SK-N-SH (cell line): ENCODE measurements at regions not wholly inside any gene's neighbourhood (a gene's known extent, or its start where the extent isn't known, plus 50 kb on each side); places are given as distances from the start of the nearest gene placed in this dataset.

ENCODE experiments used
- CTCF ChIA-PET: fragments of 300-600, 350-600 bp; formaldehyde crosslinking; extraction: SDS; loops from one replicate; lab custom pipeline; 2021; lab: Yijun Ruan, JAX
- POLR2A ChIA-PET: fragments of 350-600 bp; sonication (Branson Sonifier 250); formaldehyde crosslinking; extraction: SDS; loops from one replicate; lab custom pipeline; 2020; ENCODE audit warnings: antibody characterized with exemption, inconsistent platforms; lab: Yijun Ruan, JAX
- DNase-seq: peaks from one replicate; pipeline ENCODE4 v3.0.0; 2012
- H2AFZ ChIP-seq: fragments of 200-600 bp; sonication (generic); 2 replicates; pipeline ENCODE4 v1.8.1; 2016; ENCODE audit warnings: antibody characterized with exemption, mild to moderate bottlenecking, low read depth
- H3F3A ChIP-seq: fragments of 200-600 bp; sonication (generic); replicated peaks from 2 replicates; pipeline ENCODE3; 2016; ENCODE audit warnings: antibody characterized with exemption, mild to moderate bottlenecking; ENCODE audit not compliant: insufficient read depth
- H3K27ac ChIP-seq, 2 experiments: fragments of 200-500 bp in 1 of 2; fragments of 200-600 bp in 1 of 2; sonication (Bioruptor generic) in 1 of 2; sonication (generic), shearing (Covaris generic) in 1 of 2; 2 replicates each; pipeline versions ENCODE4 v1.5.1 to v1.6.1; 2014 to 2016; ENCODE audit warnings: low read depth in 2 of 2, inconsistent platforms in 1 of 2, low read length in 1 of 2, mild to moderate bottlenecking in 1 of 2, mixed read lengths in 1 of 2
- H3K27me3 ChIP-seq: fragments of 200-600 bp; sonication (generic), shearing (Covaris generic); 2 replicates; pipeline ENCODE4 v1.6.1; 2016; ENCODE audit warnings: mixed run types; ENCODE audit not compliant: insufficient read depth
- H3K36me3 ChIP-seq, 2 experiments: fragments of 200-500 bp in 1 of 2; fragments of 200-600 bp in 1 of 2; sonication (Bioruptor generic) in 1 of 2; sonication (generic) in 1 of 2; replicated peaks in 1 of 2; 2 replicates each; pipeline versions ENCODE3 to v1.5.1; 2014 to 2016; ENCODE audit warnings: low read length in 1 of 2, mild to moderate bottlenecking in 1 of 2; ENCODE audit not compliant: insufficient read depth in 2 of 2, control insufficient read depth in 1 of 2
- H3K4me1 ChIP-seq, 2 experiments: fragments of 200-500 bp in 1 of 2; fragments of 200-600 bp in 1 of 2; sonication (Bioruptor generic) in 1 of 2; sonication (generic), shearing (Covaris generic) in 1 of 2; 2 replicates each; pipeline versions ENCODE4 v1.5.1 to v1.6.1; 2014 to 2016; ENCODE audit warnings: low read depth in 1 of 2, low read length in 1 of 2, mixed run types in 1 of 2; ENCODE audit not compliant: insufficient read depth in 2 of 2, control insufficient read depth in 1 of 2
- H3K4me2 ChIP-seq: fragments of 200-600 bp; sonication (generic), shearing (Covaris generic); 2 replicates; pipeline ENCODE4 v1.6.1; 2017; ENCODE audit warnings: mixed run types
- H3K4me3 ChIP-seq, 2 experiments: fragments of 200-500 bp in 1 of 2; fragments of 200-600 bp in 1 of 2; sonication (Bioruptor generic) in 1 of 2; sonication (generic), shearing (Covaris generic) in 1 of 2; 2 replicates each; pipeline versions ENCODE4 v1.5.1 to v1.8.1; 2014 to 2016; ENCODE audit warnings: low read depth in 2 of 2, inconsistent platforms in 1 of 2, low read length in 1 of 2, mild to moderate bottlenecking in 1 of 2, mixed read lengths in 1 of 2, moderate library complexity in 1 of 2
- H3K79me2 ChIP-seq: fragments of 200-600 bp; sonication (generic); 2 replicates; pipeline ENCODE4 v1.8.1; 2017; ENCODE audit warnings: mild to moderate bottlenecking; ENCODE audit not compliant: insufficient read depth
- H3K9ac ChIP-seq: fragments of 200-600 bp; sonication (generic); 2 replicates; pipeline ENCODE4 v1.6.1; 2017; ENCODE audit warnings: mixed run types
- H3K9me2 ChIP-seq: fragments of 200-600 bp; sonication (generic); 2 replicates; pipeline ENCODE4 v1.6.1; 2017; ENCODE audit warnings: mixed run types
- H3K9me3 ChIP-seq: fragments of 200-600 bp; sonication (generic); 2 replicates; pipeline ENCODE4 v1.6.1; 2017; ENCODE audit warnings: mixed run types, mild to moderate bottlenecking, moderate library complexity
- H4K20me1 ChIP-seq: fragments of 200-600 bp; sonication (generic); 2 replicates; pipeline ENCODE4 v1.6.1; 2017; ENCODE audit warnings: mild to moderate bottlenecking, mixed run types; ENCODE audit not compliant: insufficient read depth
- ELF1 ChIP-seq: IDR thresholded peaks from 2 replicates; pipeline ENCODE4 v1.4.0; 2012
- EP300 ChIP-seq, 2 experiments: IDR thresholded peaks; 2 replicates each; pipeline versions ENCODE4 v1.4.0 to v1.6.1; 2012; ENCODE audit warnings: borderline replicate concordance in 1 of 2, low read depth in 1 of 2, low read length in 1 of 2
- EZH2phosphoT487 ChIP-seq: fragments of 200-600 bp; sonication (generic); IDR thresholded peaks from 2 replicates; pipeline ENCODE4 v1.6.1; 2017; ENCODE audit warnings: low read depth, mixed run types, mild to moderate bottlenecking, antibody characterized with exemption, moderate library complexity, borderline replicate concordance
- FOSL2 ChIP-seq: IDR thresholded peaks from 2 replicates; pipeline ENCODE4 v1.4.0; 2012; ENCODE audit warnings: low read depth, mild to moderate bottlenecking, moderate library complexity, borderline replicate concordance
- FOXJ3 ChIP-seq: sonication (generic); formaldehyde crosslinking; IDR thresholded peaks from 2 replicates; pipeline ENCODE4 v1.5.1; 2020; ENCODE audit warnings: mild to moderate bottlenecking, missing genetic modification reagents
- GABPA ChIP-seq: IDR thresholded peaks from 2 replicates; pipeline ENCODE4 v1.4.0; 2012; ENCODE audit warnings: low read depth, mild to moderate bottlenecking
- IRF3 ChIP-seq: fragments of 150-350 bp; IDR thresholded peaks from 2 replicates; pipeline ENCODE4 v1.6.1; 2016; ENCODE audit warnings: mild to moderate bottlenecking, low read depth, low read length
- MEF2A ChIP-seq: IDR thresholded peaks from 2 replicates; pipeline ENCODE4 v1.4.0; 2012; ENCODE audit warnings: low read depth, borderline replicate concordance
- NFIC ChIP-seq: IDR thresholded peaks from 2 replicates; pipeline ENCODE4 v1.4.0; 2012; ENCODE audit warnings: borderline replicate concordance
- NRF1 ChIP-seq: IDR thresholded peaks from 2 replicates; pipeline ENCODE4 v1.6.1; 2012; ENCODE audit warnings: low read depth, mild to moderate bottlenecking, low read length
- PBX3 ChIP-seq: IDR thresholded peaks from 2 replicates; pipeline ENCODE4; 2012
- RAD21 ChIP-seq: IDR thresholded peaks from 2 replicates; pipeline ENCODE4 v1.6.1; 2012; ENCODE audit warnings: mild to moderate bottlenecking, low read length
- RFX5 ChIP-seq: IDR thresholded peaks from 2 replicates; pipeline ENCODE4 v1.6.1; 2012; ENCODE audit warnings: mild to moderate bottlenecking, improper control_type of control experiment, low read length
- RXRA ChIP-seq: IDR thresholded peaks from 2 replicates; pipeline ENCODE4 v1.4.0; 2012; ENCODE audit warnings: low read depth, mild to moderate bottlenecking, borderline replicate concordance
- SIN3A ChIP-seq: IDR thresholded peaks from 2 replicates; pipeline ENCODE4 v1.6.1; 2012; ENCODE audit warnings: low read depth, mild to moderate bottlenecking, low read length, moderate library complexity, borderline replicate concordance
- SMC3 ChIP-seq: IDR thresholded peaks from 2 replicates; pipeline ENCODE4 v1.6.1; 2012; ENCODE audit warnings: low read depth, low read length, improper control_type of control experiment
- TAF1 ChIP-seq: IDR thresholded peaks from 2 replicates; pipeline ENCODE4 v1.6.1; 2012; ENCODE audit warnings: low read depth, mild to moderate bottlenecking, low read length, moderate library complexity, borderline replicate concordance
- TEAD4 ChIP-seq: IDR thresholded peaks from 2 replicates; pipeline ENCODE4 v1.4.0; 2012; ENCODE audit warnings: mild to moderate bottlenecking, borderline replicate concordance; ENCODE audit not compliant: insufficient read depth
- WGBS: methylation state at CpG from one replicate; pipeline ENCODE4 v1.1.6; 2017; ENCODE audit warnings: low lambda C conversion rate; 5-methylcytosine and 5-hydroxymethylcytosine counted together
- TF ChIP-seq, protein P1 (sequence below): fragments of 150-350 bp; IDR thresholded peaks from 2 replicates; pipeline ENCODE4 v1.6.1; 2017; ENCODE audit warnings: antibody characterized with exemption, low read length, low read depth, borderline replicate concordance
- TF ChIP-seq, protein P2 (sequence below): IDR thresholded peaks from 2 replicates; pipeline ENCODE4 v1.6.1; 2012; ENCODE audit warnings: mild to moderate bottlenecking, low read depth, low read length, moderate library complexity

- no peak for TF ChIP-seq FOSL2
- no peak for TF ChIP-seq RFX5
- no peak for TF ChIP-seq NRF1
- TF ChIP-seq EP300 (IDR thresholded peaks at IDR 0.05; ENCODE audit: borderline replicate concordance in 1 of 2, low read depth in 1 of 2, low read length in 1 of 2) = no peak
- no peak for TF ChIP-seq IRF3
- no peak for TF ChIP-seq RXRA
- no peak for TF ChIP-seq PBX3
- no peak for TF ChIP-seq NFIC
- TF ChIP-seq TEAD4 = no peak
- no peak for TF ChIP-seq FOXJ3
- TF ChIP-seq GABPA = no peak
- no peak for TF ChIP-seq EZH2phosphoT487
- no peak for TF ChIP-seq RAD21
- TF ChIP-seq MEF2A = no peak
- 64% methylated on average over 4 of the region's 4 CpGs for WGBS
- no peak for DNase-seq
- CTCF ChIA-PET = interaction anchor here (0.6 kb wide), 1 partner anchor 240 kb away, joined by 3 read pairs; no protein-coding TSS in a partner anchor
- H3K9me2 ChIP-seq = no peaks in the 10 kb centered on the region
- no peaks in the 10 kb centered on the region for H3K36me3 ChIP-seq
- no peak overlapping the region for H3K27ac ChIP-seq
- no peak overlapping the region for H3K9ac ChIP-seq
- H4K20me1 ChIP-seq = no peaks in the 10 kb centered on the region
- H3K27me3 ChIP-seq = no peaks in the 10 kb centered on the region
- H3F3A ChIP-seq = no peaks in the 10 kb centered on the region
- H3K4me1 ChIP-seq = peaks cover 0 to 7% of the 10 kb centered on the region in 2 experiments; a peak in 1 of 4 replicates
- H3K79me2 ChIP-seq = no peaks in the 10 kb centered on the region
- H3K4me2 ChIP-seq = no peak overlapping the region
- no peak overlapping the region for H3K4me3 ChIP-seq
- H2AFZ ChIP-seq = no peak overlapping the region
- H3K9me3 ChIP-seq = no peaks in the 10 kb centered on the region
- POLR2A ChIA-PET = no interaction called here
Measured at GRCh38 chr13:23988546-23989122, 91.3 kb upstream of the C1QTNF9B start.

DNA sequence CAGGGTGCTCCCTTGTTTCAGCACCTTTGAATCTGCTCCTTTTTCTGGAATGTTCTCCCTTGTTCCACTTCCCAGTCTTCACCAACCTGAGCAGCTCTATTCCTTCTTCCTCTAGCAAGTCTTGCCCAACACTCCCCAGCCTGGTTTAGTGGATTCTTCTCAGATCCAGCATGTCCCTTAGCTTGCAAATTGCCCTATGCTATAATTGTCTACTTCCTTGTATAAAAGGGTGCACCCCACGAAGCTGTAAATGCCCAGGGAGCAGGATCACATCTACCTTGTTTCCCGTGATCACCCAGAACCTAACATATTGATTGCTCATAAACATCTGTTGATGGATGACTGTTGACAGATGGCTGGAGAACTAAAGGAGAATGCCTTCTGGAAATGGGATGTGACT lies 93.2 kb upstream of the C1QTNF9B start:
- no peak overlapping the region for H3K27ac ChIP-seq
- no peaks in the 10 kb centered on the region for H3K9me3 ChIP-seq
- no peaks in the 10 kb centered on the region for H3K79me2 ChIP-seq
- no peaks in the 10 kb centered on the region for H3K36me3 ChIP-seq
- no peak overlapping the region for H2AFZ ChIP-seq
- CTCF ChIA-PET = interaction anchor here (0.7 kb wide), 1 partner anchor 31 kb away, joined by 3 read pairs; no protein-coding TSS in a partner anchor
- no peak overlapping the region for H3K9ac ChIP-seq
- POLR2A ChIA-PET = no interaction called here
- 64% methylated on average over 2 of the region's 2 CpGs for WGBS
- no peak for DNase-seq
- no peak overlapping the region for H3K4me2 ChIP-seq
- no peaks in the 10 kb centered on the region for H3K27me3 ChIP-seq
- H3F3A ChIP-seq = no peaks in the 10 kb centered on the region
- no peaks in the 10 kb centered on the region for H3K9me2 ChIP-seq
- no peak overlapping the region for H3K4me3 ChIP-seq
- no peaks in the 10 kb centered on the region for H4K20me1 ChIP-seq
- H3K4me1 ChIP-seq = peaks cover 0 to 7% of the 10 kb centered on the region in 2 experiments; a peak in 2 of 4 replicates
- TF ChIP-seq IRF3 (no peak), TAF1 (no peak), EZH2phosphoT487 (no peak), SMC3 (no peak), MEF2A (no peak), SIN3A (no peak), GABPA (no peak), RXRA (no peak), ELF1 (no peak)
- TF ChIP-seq, protein P1, sequence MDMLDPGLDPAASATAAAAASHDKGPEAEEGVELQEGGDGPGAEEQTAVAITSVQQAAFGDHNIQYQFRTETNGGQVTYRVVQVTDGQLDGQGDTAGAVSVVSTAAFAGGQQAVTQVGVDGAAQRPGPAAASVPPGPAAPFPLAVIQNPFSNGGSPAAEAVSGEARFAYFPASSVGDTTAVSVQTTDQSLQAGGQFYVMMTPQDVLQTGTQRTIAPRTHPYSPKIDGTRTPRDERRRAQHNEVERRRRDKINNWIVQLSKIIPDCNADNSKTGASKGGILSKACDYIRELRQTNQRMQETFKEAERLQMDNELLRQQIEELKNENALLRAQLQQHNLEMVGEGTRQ = no peak
- TF ChIP-seq, protein P2, sequence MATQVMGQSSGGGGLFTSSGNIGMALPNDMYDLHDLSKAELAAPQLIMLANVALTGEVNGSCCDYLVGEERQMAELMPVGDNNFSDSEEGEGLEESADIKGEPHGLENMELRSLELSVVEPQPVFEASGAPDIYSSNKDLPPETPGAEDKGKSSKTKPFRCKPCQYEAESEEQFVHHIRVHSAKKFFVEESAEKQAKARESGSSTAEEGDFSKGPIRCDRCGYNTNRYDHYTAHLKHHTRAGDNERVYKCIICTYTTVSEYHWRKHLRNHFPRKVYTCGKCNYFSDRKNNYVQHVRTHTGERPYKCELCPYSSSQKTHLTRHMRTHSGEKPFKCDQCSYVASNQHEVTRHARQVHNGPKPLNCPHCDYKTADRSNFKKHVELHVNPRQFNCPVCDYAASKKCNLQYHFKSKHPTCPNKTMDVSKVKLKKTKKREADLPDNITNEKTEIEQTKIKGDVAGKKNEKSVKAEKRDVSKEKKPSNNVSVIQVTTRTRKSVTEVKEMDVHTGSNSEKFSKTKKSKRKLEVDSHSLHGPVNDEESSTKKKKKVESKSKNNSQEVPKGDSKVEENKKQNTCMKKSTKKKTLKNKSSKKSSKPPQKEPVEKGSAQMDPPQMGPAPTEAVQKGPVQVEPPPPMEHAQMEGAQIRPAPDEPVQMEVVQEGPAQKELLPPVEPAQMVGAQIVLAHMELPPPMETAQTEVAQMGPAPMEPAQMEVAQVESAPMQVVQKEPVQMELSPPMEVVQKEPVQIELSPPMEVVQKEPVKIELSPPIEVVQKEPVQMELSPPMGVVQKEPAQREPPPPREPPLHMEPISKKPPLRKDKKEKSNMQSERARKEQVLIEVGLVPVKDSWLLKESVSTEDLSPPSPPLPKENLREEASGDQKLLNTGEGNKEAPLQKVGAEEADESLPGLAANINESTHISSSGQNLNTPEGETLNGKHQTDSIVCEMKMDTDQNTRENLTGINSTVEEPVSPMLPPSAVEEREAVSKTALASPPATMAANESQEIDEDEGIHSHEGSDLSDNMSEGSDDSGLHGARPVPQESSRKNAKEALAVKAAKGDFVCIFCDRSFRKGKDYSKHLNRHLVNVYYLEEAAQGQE = no peak
